Left lung (tissue), 4 donors: ENCODE measurements at regions not wholly inside any gene's neighbourhood (a gene's known extent, or its start where the extent isn't known, plus 50 kb on each side); places are given as distances from the start of the nearest gene placed in this dataset.

Experiments used
- ATAC-seq: fragments of 200-7000 bp; cut with Tn5 transposase; one replicate; pipeline ENCODE4 v1.9.1; 2020; ENCODE audit warnings: moderate library complexity
- DNase-seq, 4 donors: peaks; one replicate each; pipeline ENCODE4 v3.0.0-alpha.2; 2013 to 2020
- H3K27ac ChIP-seq, 2 donors: fragments of 200-600 bp; sonication (generic) in 1 of 2; one replicate each; pipeline versions ENCODE4 v1.5.0 to v1.8.0; 2020 to 2021
- H3K27me3 ChIP-seq, 2 donors: fragments of 200-600 bp; sonication (generic) in 1 of 2; one replicate each; pipeline versions ENCODE4 v1.5.0 to v1.8.0; 2020 to 2021
- H3K36me3 ChIP-seq, 2 donors: fragments of 200-600 bp; sonication (generic) in 1 of 2; one replicate each; pipeline versions ENCODE4 v1.5.0 to v1.8.0; 2020 to 2021
- H3K4me1 ChIP-seq, 2 donors: fragments of 200-600 bp; one replicate each; pipeline ENCODE4 v1.8.0; 2021
- H3K4me3 ChIP-seq, 2 donors: fragments of 200-600 bp; sonication (generic) in 1 of 2; one replicate each; pipeline versions ENCODE4 v1.5.0 to v1.8.0; 2020 to 2021; ENCODE audit warnings: mild to moderate bottlenecking in 1 of 2
- H3K9me3 ChIP-seq, 2 donors: fragments of 200-600 bp; sonication (generic) in 1 of 2; one replicate each; pipeline versions ENCODE4 v1.5.0 to v1.8.0; 2020 to 2021
- CTCF ChIP-seq, 2 donors: fragments of 200-600 bp; sonication (generic) in 1 of 2; IDR thresholded peaks; one replicate each; pipeline versions ENCODE4 v1.5.0 to v1.8.0; 2021; ENCODE audit warnings: antibody characterized with exemption in 2 of 2
- intact Hi-C, 2 donors: fragments of 100-400 bp; cut with DNase I; formaldehyde crosslinking; loops; one replicate each; pipeline versions ENCODE4 v1.11.2 to v1.14.2; 2022
- donor health status: DM: no; HTN: yes; CAD: no.
- donor health status: DM: no; HTN: no; CAD: no.

GRCh38 chr4:14434483-14434882 lies 567.8 kb upstream of the CPEB2 start:
- ATAC-seq (no peak), DNase-seq (no peak)
- Histone ChIP-seq H3K27ac (no peak overlapping the region), H3K9me3 (no peaks in the 10 kb centered on the region), H3K36me3 (no peaks in the 10 kb centered on the region), H3K4me3 (no peak overlapping the region), H3K4me1 (no peaks in the 10 kb centered on the region), H3K27me3 (no peaks in the 10 kb centered on the region)
- TF ChIP-seq CTCF (IDR thresholded peaks at IDR 0.05): no peak
- intact Hi-C loops: no loop called here

GRCh38 chr4:14434916-14435315 lies 567.4 kb upstream of the CPEB2 start:
- Histone ChIP-seq H3K4me3 (no peak overlapping the region), H3K4me1 (no peaks in the 10 kb centered on the region), H3K9me3 (no peaks in the 10 kb centered on the region), H3K27me3 (no peaks in the 10 kb centered on the region), H3K27ac (no peak overlapping the region), H3K36me3 (no peaks in the 10 kb centered on the region)
- intact Hi-C loops: no loop called here
- DNase-seq (no peak), ATAC-seq (no peak)
- TF ChIP-seq CTCF (IDR thresholded peaks at IDR 0.05): no peak

- H3K27me3 ChIP-seq: no peaks in the 10 kb centered on the region
- no peak for TF ChIP-seq CTCF (IDR thresholded peaks at IDR 0.05)
- DNase-seq (no peak), ATAC-seq (no peak)
- no peaks in the 10 kb centered on the region for H3K36me3 ChIP-seq
- intact Hi-C loops: no loop called here
- no peak overlapping the region for H3K27ac ChIP-seq
- H3K9me3 ChIP-seq: peaks cover 0 to 2% of the 10 kb centered on the region in 2 donors
- H3K4me1 ChIP-seq: no peaks in the 10 kb centered on the region
- no peak overlapping the region for H3K4me3 ChIP-seq
These were observed 560.7 kb upstream of the CPEB2 start for GRCh38 chr4:14441561-14441960.

- H3K36me3 ChIP-seq: no peaks in the 10 kb centered on the region
- no peak for ATAC-seq
- H3K4me1 ChIP-seq: no peaks in the 10 kb centered on the region
- no peak overlapping the region for H3K4me3 ChIP-seq
- no peaks in the 10 kb centered on the region for H3K27me3 ChIP-seq
- intact Hi-C loops: no loop called here
- no peak for DNase-seq
- H3K27ac ChIP-seq: no peak overlapping the region
- H3K9me3 ChIP-seq: peaks cover 0 to 2% of the 10 kb centered on the region in 2 donors
- TF ChIP-seq CTCF (IDR thresholded peaks at IDR 0.05): no peak
These were observed 556.4 kb upstream of the CPEB2 start for GRCh38 chr4:14445882-14446281.

GRCh38 chr4:14446311-14446710 lies 556.0 kb upstream of the CPEB2 start:
- no peak for ATAC-seq

More at GRCh38 chr4:14446311-14446710, 556.0 kb upstream of the CPEB2 start:
- Histone ChIP-seq H3K27ac (no peak overlapping the region), H3K9me3 (peaks cover 0 to 2% of the 10 kb centered on the region in 2 donors), H3K36me3 (no peaks in the 10 kb centered on the region), H3K27me3 (peaks cover 0 to 3% of the 10 kb centered on the region in 2 donors), H3K4me3 (no peak overlapping the region), H3K4me1 (no peaks in the 10 kb centered on the region)
- DNase-seq: no peak
- intact Hi-C loops: no loop called here
- TF ChIP-seq CTCF (IDR thresholded peaks at IDR 0.05): no peak
